ENCODE measurements at regions not wholly inside any gene's neighbourhood (a gene's known extent, or its start where the extent isn't known, plus 50 kb on each side); places are given as distances from the start of the nearest gene placed in this dataset.

DNA sequence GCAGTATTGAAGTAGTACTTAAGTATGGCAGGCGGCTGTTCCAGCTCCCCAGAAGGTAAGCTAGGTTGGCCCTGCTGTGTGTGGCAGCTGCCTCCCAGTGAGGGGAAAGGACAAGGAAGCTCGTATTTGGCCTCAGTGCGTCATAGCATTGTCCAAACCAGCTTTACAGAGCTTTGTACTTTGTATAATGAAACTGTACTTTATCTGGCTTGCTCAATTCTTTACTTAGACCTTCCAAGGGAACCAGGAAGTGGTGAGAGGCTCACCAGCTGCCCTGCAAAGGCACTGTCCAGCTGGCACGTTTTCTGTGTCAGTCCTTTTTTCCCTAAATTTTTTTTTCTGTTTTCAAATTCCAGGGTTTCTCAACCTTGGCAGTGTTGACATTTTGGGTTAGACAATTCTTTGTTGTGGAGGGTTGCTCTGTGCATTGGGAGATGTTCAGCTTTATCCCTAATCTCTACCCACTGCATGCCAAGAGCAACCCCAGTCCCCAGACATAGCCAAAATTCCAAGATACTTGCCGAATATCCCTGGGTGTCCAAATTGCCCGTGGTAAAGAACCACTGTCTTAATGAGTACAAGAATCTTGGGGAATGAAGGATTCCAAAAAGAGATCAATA lies 474.5 kb downstream of the LRRC70 start:
- no peak for DNase-seq (ENCODE audit: low read depth)
- TF ChIP-seq, protein P1, sequence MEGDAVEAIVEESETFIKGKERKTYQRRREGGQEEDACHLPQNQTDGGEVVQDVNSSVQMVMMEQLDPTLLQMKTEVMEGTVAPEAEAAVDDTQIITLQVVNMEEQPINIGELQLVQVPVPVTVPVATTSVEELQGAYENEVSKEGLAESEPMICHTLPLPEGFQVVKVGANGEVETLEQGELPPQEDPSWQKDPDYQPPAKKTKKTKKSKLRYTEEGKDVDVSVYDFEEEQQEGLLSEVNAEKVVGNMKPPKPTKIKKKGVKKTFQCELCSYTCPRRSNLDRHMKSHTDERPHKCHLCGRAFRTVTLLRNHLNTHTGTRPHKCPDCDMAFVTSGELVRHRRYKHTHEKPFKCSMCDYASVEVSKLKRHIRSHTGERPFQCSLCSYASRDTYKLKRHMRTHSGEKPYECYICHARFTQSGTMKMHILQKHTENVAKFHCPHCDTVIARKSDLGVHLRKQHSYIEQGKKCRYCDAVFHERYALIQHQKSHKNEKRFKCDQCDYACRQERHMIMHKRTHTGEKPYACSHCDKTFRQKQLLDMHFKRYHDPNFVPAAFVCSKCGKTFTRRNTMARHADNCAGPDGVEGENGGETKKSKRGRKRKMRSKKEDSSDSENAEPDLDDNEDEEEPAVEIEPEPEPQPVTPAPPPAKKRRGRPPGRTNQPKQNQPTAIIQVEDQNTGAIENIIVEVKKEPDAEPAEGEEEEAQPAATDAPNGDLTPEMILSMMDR (conservative IDR thresholded peaks at IDR 0.05; ENCODE audit: control insufficient read depth, insufficient read depth, low read depth, low read length): no peak

DNA sequence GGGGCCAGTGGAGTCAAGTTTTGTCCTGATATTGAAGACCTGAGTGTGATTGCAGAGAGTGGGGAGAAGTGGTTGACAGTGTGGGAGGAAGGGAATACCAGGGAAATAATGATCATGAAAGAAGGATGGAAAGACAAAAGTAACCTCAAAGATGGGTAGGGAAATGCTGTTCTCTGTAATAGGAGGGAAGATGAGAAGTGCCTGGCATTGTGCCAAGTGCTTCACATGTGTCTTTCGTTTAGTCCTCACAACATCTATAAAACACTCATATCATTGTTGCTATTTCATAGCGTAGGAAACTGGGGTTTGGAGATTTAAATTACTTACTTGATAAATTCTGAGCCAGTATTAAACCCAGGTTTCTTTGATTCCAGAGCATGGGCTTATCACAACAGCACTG lies 472.3 kb downstream of the LRRC70 start:
- H3K4me3 ChIP-seq (ENCODE audit: control insufficient read depth, low read depth, low read length): no peak overlapping the region
- peak; percentile 0 for DNase-seq (ENCODE audit: low read depth)
- TF ChIP-seq, protein P1 (conservative IDR thresholded peaks at IDR 0.05; ENCODE audit: control insufficient read depth, insufficient read depth, low read depth, low read length): no peak

More for the DNA sequence above, 474.5 kb downstream of the LRRC70 start:
- no peak overlapping the region for H3K4me3 ChIP-seq (ENCODE audit: control insufficient read depth, low read depth, low read length)

DNA sequence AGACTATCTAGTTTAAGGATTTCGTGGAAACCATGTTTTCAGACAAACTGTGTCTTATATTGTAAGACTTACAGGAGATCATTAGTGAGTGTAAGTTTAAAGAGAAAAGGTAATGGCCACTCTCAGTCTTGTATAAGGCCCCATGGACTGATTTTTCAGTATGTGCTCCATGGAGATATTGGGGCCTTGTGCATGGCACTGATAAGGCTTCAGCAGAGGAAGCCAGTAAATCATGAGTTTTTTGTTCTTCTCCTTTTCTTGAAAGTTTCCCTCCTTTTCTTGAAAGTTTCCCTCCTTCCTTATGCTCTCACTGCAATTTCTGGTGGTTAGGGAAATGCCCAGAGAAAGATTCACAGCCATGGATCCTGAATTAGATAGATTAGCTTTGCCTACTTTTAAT lies 471.3 kb downstream of the LRRC70 start:
- TF ChIP-seq, protein P1 (conservative IDR thresholded peaks at IDR 0.05; ENCODE audit: control insufficient read depth, insufficient read depth, low read depth, low read length): no peak
- H3K4me3 ChIP-seq (ENCODE audit: control insufficient read depth, low read depth, low read length): no peak overlapping the region
- no peak for DNase-seq (ENCODE audit: low read depth)

DNA sequence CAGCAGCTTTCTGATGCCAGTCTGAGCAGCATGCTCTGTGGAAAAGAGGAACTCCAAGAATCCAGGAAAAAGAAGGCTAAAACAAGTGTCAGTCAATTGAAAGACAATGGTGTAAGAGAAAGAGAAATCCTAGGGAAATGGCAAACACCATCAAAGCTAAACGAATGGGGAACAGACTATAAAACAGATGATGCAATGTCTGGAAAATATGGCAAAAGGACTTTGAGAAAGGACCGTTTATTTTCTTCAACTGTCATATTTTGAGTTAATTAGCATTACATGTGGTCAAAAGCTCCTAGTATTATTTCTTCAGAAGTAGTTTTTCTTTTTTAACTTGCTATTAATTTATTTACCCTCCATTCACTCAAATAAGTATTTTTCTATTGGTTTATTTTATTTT lies 465.2 kb downstream of the LRRC70 start:
- TF ChIP-seq, protein P1 (conservative IDR thresholded peaks at IDR 0.05; ENCODE audit: control insufficient read depth, insufficient read depth, low read depth, low read length): no peak
- DNase-seq (ENCODE audit: low read depth): no peak
- H3K4me3 ChIP-seq (ENCODE audit: control insufficient read depth, low read depth, low read length): no peak overlapping the region

DNA sequence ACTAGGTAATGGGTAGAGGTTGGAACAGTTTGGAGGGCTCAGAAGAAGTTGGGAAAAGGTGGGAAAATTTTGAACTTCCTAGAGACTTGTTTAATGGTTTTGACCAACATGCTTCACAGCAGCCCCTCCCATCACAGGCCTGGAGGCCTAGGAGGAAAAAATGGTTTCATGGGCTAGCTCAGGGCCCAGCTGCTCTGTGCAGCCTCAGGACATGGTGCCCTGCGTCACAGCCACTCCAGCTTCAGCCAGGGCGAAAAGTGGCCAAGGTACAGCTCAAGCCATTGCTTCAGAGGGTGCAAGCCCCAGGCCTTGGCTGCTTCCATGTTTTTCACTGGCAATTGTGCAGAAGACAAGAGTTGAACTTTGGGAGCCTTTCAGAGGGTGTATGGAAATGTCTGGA lies 453.7 kb downstream of the LRRC70 start:
- no peak for DNase-seq (ENCODE audit: low read depth)
- TF ChIP-seq, protein P1 (conservative IDR thresholded peaks at IDR 0.05; ENCODE audit: control insufficient read depth, insufficient read depth, low read depth, low read length): no peak
- no peak overlapping the region for H3K4me3 ChIP-seq (ENCODE audit: control insufficient read depth, low read depth, low read length)

DNA sequence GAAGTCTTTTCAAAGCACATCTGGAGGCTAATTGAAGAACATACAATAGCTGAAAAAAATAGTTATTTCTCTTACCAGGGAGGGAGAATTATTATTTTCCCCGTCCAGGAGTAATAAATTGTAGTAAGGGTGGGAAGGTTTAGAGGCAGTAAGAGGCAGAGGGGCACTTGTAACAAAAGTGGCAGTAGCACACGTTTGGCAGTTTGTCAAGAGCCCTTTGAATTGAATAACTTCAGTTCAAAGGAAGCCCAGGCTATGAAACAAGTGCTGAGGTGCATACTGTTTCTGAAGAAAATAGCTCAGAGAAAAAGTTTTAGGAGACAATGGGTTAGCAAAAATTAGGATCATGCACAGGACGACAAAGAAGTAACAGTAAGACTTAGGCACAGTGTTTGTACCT lies 451.3 kb downstream of the LRRC70 start:
- no peak for DNase-seq (ENCODE audit: low read depth)
- TF ChIP-seq, protein P1 (conservative IDR thresholded peaks at IDR 0.05; ENCODE audit: control insufficient read depth, insufficient read depth, low read depth, low read length): no peak
- no peak overlapping the region for H3K4me3 ChIP-seq (ENCODE audit: control insufficient read depth, low read depth, low read length)

DNA sequence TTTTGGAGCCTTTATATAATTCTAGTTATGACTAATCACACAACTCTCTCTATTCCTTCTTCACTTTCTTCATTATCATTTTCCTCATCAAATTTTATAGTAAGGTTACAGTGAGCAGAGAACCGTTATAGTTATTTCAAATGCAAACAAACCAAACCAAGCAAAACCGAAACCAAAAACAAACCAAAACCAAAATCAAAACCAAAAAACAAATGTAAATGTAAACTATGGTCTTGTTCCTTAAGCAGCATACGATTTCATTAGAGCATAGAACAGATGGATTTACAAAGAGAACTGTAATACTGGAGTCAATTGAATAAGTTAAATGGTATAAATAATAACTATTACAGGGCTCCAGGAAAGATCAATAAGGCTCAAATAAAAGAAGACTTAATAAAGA lies 447.1 kb downstream of the LRRC70 start:
- H3K4me3 ChIP-seq (ENCODE audit: control insufficient read depth, low read depth, low read length): no peak overlapping the region
- TF ChIP-seq, protein P1 (conservative IDR thresholded peaks at IDR 0.05; ENCODE audit: control insufficient read depth, insufficient read depth, low read depth, low read length): no peak
- no peak for DNase-seq (ENCODE audit: low read depth)

All from fibroblast of mammary gland (primary cell).